Peyer's patch (tissue), 4 donors: ENCODE measurements at regions not wholly inside any gene's neighbourhood (a gene's known extent, or its start where the extent isn't known, plus 50 kb on each side); places are given as distances from the start of the nearest gene placed in this dataset.

Source experiments
- DNase-seq, 3 donors: peaks; one replicate each; pipeline ENCODE4 v3.0.0-alpha.2; 2017 to 2019
- H3K27ac ChIP-seq, 4 donors: fragments of 200-600 bp; sonication (generic); one replicate each; pipeline ENCODE4 v1.5.1; 2016 to 2019
- H3K27me3 ChIP-seq, 2 donors: fragments of 200-600 bp; sonication (generic); one replicate each; pipeline ENCODE4 v1.5.1; 2019
- H3K36me3 ChIP-seq, 3 donors: fragments of 200-600 bp; sonication (generic); one replicate each; pipeline ENCODE4 v1.5.1; 2016 to 2019
- H3K4me1 ChIP-seq, 4 donors: fragments of 200-600 bp; sonication (generic); one replicate each; pipeline ENCODE4 v1.5.1; 2016 to 2019
- H3K4me3 ChIP-seq, 4 donors: fragments of 200-600 bp; sonication (generic); 1 replicate in 3 of 4; 2 replicates in 1 of 4; pipeline ENCODE4 v1.5.1; 2016 to 2019; ENCODE audit warnings: mild to moderate bottlenecking in 1 of 4
- H3K9me3 ChIP-seq, 4 donors: fragments of 200-600 bp; sonication (generic); one replicate each; pipeline ENCODE4 v1.5.1; 2016 to 2019; ENCODE audit warnings: mild to moderate bottlenecking in 1 of 4
- CTCF ChIP-seq, 6 experiments: fragments of 450-650 bp in 4 of 6; fragments of 200-600 bp in 2 of 6; sonication (generic) in 1 of 6; IDR thresholded peaks; one replicate each; pipeline ENCODE4 v1.5.1; 2017 to 2019; ENCODE audit warnings: antibody characterized with exemption in 6 of 6, mild to moderate bottlenecking in 3 of 6, moderate library complexity in 1 of 6
- POLR2A ChIP-seq, 2 donors: fragments of 450-650 bp; IDR thresholded peaks; one replicate each; pipeline ENCODE4 v1.5.1; 2017; ENCODE audit warnings: antibody characterized with exemption in 2 of 2, mild to moderate bottlenecking in 2 of 2, moderate library complexity in 2 of 2

GRCh38 chr2:187640926-187641510 is 86.8 kb upstream of the TFPI start:
- Histone ChIP-seq H3K4me3 (no peak overlapping the region), H3K27me3 (no peaks in the 10 kb centered on the region), H3K36me3 (no peaks in the 10 kb centered on the region), H3K9me3 (no peaks in the 10 kb centered on the region), H3K4me1 (no peaks in the 10 kb centered on the region), H3K27ac (no peak overlapping the region)
- TF ChIP-seq POLR2A (IDR thresholded peaks at IDR 0.05) (no peak), CTCF (IDR thresholded peaks at IDR 0.05) (no peak)
- DNase-seq = no peak

GRCh38 chr2:187642498-187642897 is 88.3 kb upstream of the TFPI start:
- Histone ChIP-seq H3K9me3 (no peaks in the 10 kb centered on the region), H3K36me3 (no peaks in the 10 kb centered on the region), H3K27me3 (no peaks in the 10 kb centered on the region), H3K4me3 (no peak overlapping the region), H3K4me1 (no peaks in the 10 kb centered on the region), H3K27ac (no peak overlapping the region)
- no peak for TF ChIP-seq POLR2A (IDR thresholded peaks at IDR 0.05)
- no peak for DNase-seq

GRCh38 chr2:187644486-187644885 is 90.3 kb upstream of the TFPI start:
- H3K4me1 ChIP-seq = no peaks in the 10 kb centered on the region
- no peaks in the 10 kb centered on the region for H3K9me3 ChIP-seq
- no peak overlapping the region for H3K4me3 ChIP-seq
- no peaks in the 10 kb centered on the region for H3K27me3 ChIP-seq
- H3K36me3 ChIP-seq = no peaks in the 10 kb centered on the region
- TF ChIP-seq CTCF (IDR thresholded peaks at IDR 0.05) (no peak), POLR2A (IDR thresholded peaks at IDR 0.05) (no peak)
- no peak for DNase-seq
- no peak overlapping the region for H3K27ac ChIP-seq

- TF ChIP-seq POLR2A (IDR thresholded peaks at IDR 0.05) = no peak
- no peak for TF ChIP-seq CTCF (IDR thresholded peaks at IDR 0.05)
- DNase-seq = no peak
- H3K4me1 ChIP-seq = no peaks in the 10 kb centered on the region
These were observed 90.7 kb upstream of the TFPI start for GRCh38 chr2:187644981-187645380.

GRCh38 chr2:187646556-187646955 is 92.3 kb upstream of the TFPI start:
- TF ChIP-seq POLR2A (IDR thresholded peaks at IDR 0.05) (no peak), CTCF (IDR thresholded peaks at IDR 0.05) (no peak)
- Histone ChIP-seq H3K4me3 (no peak overlapping the region), H3K4me1 (no peaks in the 10 kb centered on the region), H3K9me3 (no peaks in the 10 kb centered on the region), H3K27ac (no peak overlapping the region), H3K36me3 (no peaks in the 10 kb centered on the region), H3K27me3 (no peaks in the 10 kb centered on the region)
- no peak for DNase-seq

More at GRCh38 chr2:187644981-187645380, 90.7 kb upstream of the TFPI start:
- Histone ChIP-seq H3K9me3 (no peaks in the 10 kb centered on the region), H3K27me3 (no peaks in the 10 kb centered on the region), H3K27ac (no peak overlapping the region), H3K36me3 (no peaks in the 10 kb centered on the region), H3K4me3 (no peak overlapping the region)

GRCh38 chr2:187654535-187654934 is 100.3 kb upstream of the TFPI start:
- no peak for DNase-seq
- Histone ChIP-seq H3K27ac (no peak overlapping the region), H3K36me3 (no peaks in the 10 kb centered on the region), H3K9me3 (no peaks in the 10 kb centered on the region), H3K4me1 (no peaks in the 10 kb centered on the region), H3K4me3 (no peak overlapping the region), H3K27me3 (no peaks in the 10 kb centered on the region)
- no peak for TF ChIP-seq CTCF (IDR thresholded peaks at IDR 0.05)
- TF ChIP-seq POLR2A (IDR thresholded peaks at IDR 0.05) = no peak
